WTC11 (cell line): ENCODE measurements at regions not wholly inside any gene's neighbourhood (a gene's known extent, or its start where the extent isn't known, plus 50 kb on each side); places are given as distances from the start of the nearest gene placed in this dataset.

ENCODE experiments used
- ATF2 ChIP-seq: sonication (generic); formaldehyde crosslinking; IDR thresholded peaks from 2 replicates; pipeline ENCODE4 v1.8.1; 2022; ENCODE audit warnings: low read depth, missing genetic modification reagents, borderline replicate concordance
- ATF6 ChIP-seq: sonication (generic); formaldehyde crosslinking; IDR thresholded peaks from 2 replicates; pipeline ENCODE4 v1.8.1; 2023; ENCODE audit warnings: mild to moderate bottlenecking, missing genetic modification reagents
- CTCF ChIP-seq: fragments of 200-600 bp; IDR thresholded peaks from 2 replicates; pipeline ENCODE4 v1.8.0; 2022; ENCODE audit warnings: antibody characterized with exemption
- E2F5 ChIP-seq: sonication (generic); formaldehyde crosslinking; IDR thresholded peaks from 2 replicates; pipeline ENCODE4 v1.8.1; 2022; ENCODE audit warnings: mild to moderate bottlenecking, moderate library complexity, missing genetic modification reagents
- EMX1 ChIP-seq: fragments of 250-450 bp; sonication (Bioruptor Pico); IDR thresholded peaks from 2 replicates; pipeline ENCODE4 v1.8.0; 2021; ENCODE audit warnings: mild to moderate bottlenecking
- NFE2L1 ChIP-seq: sonication (generic); formaldehyde crosslinking; IDR thresholded peaks from 2 replicates; pipeline ENCODE4 v1.8.1; 2023; ENCODE audit warnings: missing genetic modification reagents
- TEAD4 ChIP-seq: sonication (generic); formaldehyde crosslinking; IDR thresholded peaks from 2 replicates; pipeline ENCODE4 v1.8.0; 2022; ENCODE audit warnings: mild to moderate bottlenecking, missing genetic modification reagents
- TP53 ChIP-seq: sonication (generic); formaldehyde crosslinking; IDR thresholded peaks from 2 replicates; pipeline ENCODE4 v1.8.1; 2023; ENCODE audit warnings: mild to moderate bottlenecking, missing genetic modification reagents
- USF1 ChIP-seq: sonication (generic); formaldehyde crosslinking; IDR thresholded peaks from 2 replicates; pipeline ENCODE4 v1.8.0; 2022; ENCODE audit warnings: mild to moderate bottlenecking, missing genetic modification reagents

- TF ChIP-seq CTCF (no peak), TEAD4 (CRISPR knock-in tag) (no peak), EMX1 (no peak), USF1 (CRISPR knock-in tag) (no peak), ATF2 (CRISPR knock-in tag) (no peak), ATF6 (no peak), E2F5 (no peak), NFE2L1 (no peak), TP53 (no peak)
Observed at GRCh38 chr2:12126318-12126717, 379.9 kb downstream of the LPIN1 start.
